Nephron progenitor cell (in vitro differentiated cells): ENCODE measurements at regions not wholly inside any gene's neighbourhood (a gene's known extent, or its start where the extent isn't known, plus 50 kb on each side); places are given as distances from the start of the nearest gene placed in this dataset.

ENCODE experiments used
- DNase-seq: peaks from one replicate; pipeline ENCODE4 v3.0.0; 2021
- H3K27ac Mint-ChIP-seq: 2 replicates; pipeline ENCODE4 v1.8.0; 2021; ENCODE audit warnings: mild to moderate bottlenecking, moderate library complexity, mixed read lengths
- H3K27me3 Mint-ChIP-seq: 2 replicates; pipeline ENCODE4 v1.8.0; 2021; ENCODE audit warnings: mild to moderate bottlenecking, low read depth, mixed read lengths; ENCODE audit not compliant: poor library complexity
- H3K36me3 Mint-ChIP-seq: 2 replicates; pipeline ENCODE4 v1.8.0; 2021; ENCODE audit warnings: low read depth, mixed read lengths
- H3K4me1 Mint-ChIP-seq: 2 replicates; pipeline ENCODE4 v1.8.0; 2021; ENCODE audit warnings: mixed read lengths
- H3K4me3 Mint-ChIP-seq: 2 replicates; pipeline ENCODE4 v1.8.0; 2021; ENCODE audit warnings: mild to moderate bottlenecking, moderate library complexity, mixed read lengths
- H3K9me3 Mint-ChIP-seq: 2 replicates; pipeline ENCODE4 v1.8.0; 2021; ENCODE audit warnings: mild to moderate bottlenecking, moderate library complexity, mixed read lengths
- TF ChIP-seq, protein P1 (sequence below): fragments of 200-600 bp; sonication (generic); IDR thresholded peaks from 2 replicates; pipeline ENCODE4 v1.5.0; 2021; ENCODE audit warnings: antibody characterized with exemption

DNA sequence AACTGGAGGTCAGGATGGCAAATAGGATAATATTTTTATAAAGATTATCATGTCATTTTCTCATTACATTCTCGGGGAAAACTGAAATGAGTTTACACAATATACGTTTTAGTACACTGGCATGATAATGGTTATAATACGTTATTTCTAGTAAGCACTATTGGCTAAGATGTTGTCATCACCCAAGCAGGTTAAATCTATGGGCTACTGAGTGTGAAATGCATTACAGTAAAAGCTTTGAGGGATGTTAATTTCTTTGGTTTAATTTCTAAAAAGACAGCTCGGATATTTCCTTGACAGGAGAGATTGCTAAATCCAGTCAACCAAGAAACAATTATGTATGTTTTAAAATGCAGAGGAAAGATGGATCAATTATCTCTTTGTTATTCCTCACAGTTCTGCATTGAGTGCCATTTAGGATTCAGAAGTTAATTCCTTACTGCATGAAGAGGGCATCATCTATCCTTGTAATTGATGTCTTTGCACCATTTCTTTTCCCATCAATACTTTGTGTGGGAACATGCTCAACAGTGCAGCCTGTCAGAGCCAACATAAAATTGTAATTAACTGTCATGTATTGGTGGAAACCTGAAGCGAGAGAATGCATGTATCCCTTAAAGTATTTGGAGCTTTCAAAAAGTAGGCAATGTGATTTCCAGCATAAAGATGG is 222.4 kb upstream of the ZP4 start:
- DNase-seq, result no peak
- no peak overlapping the region for H3K27ac Mint-ChIP-seq
- no peaks in the 10 kb centered on the region for H3K36me3 Mint-ChIP-seq
- no peak overlapping the region for H3K4me3 Mint-ChIP-seq
- no peaks in the 10 kb centered on the region for H3K9me3 Mint-ChIP-seq
- peaks cover 7% of the 10 kb centered on the region for H3K27me3 Mint-ChIP-seq
- TF ChIP-seq, protein P1, sequence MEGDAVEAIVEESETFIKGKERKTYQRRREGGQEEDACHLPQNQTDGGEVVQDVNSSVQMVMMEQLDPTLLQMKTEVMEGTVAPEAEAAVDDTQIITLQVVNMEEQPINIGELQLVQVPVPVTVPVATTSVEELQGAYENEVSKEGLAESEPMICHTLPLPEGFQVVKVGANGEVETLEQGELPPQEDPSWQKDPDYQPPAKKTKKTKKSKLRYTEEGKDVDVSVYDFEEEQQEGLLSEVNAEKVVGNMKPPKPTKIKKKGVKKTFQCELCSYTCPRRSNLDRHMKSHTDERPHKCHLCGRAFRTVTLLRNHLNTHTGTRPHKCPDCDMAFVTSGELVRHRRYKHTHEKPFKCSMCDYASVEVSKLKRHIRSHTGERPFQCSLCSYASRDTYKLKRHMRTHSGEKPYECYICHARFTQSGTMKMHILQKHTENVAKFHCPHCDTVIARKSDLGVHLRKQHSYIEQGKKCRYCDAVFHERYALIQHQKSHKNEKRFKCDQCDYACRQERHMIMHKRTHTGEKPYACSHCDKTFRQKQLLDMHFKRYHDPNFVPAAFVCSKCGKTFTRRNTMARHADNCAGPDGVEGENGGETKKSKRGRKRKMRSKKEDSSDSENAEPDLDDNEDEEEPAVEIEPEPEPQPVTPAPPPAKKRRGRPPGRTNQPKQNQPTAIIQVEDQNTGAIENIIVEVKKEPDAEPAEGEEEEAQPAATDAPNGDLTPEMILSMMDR, result no peak
- no peaks in the 10 kb centered on the region for H3K4me1 Mint-ChIP-seq

DNA sequence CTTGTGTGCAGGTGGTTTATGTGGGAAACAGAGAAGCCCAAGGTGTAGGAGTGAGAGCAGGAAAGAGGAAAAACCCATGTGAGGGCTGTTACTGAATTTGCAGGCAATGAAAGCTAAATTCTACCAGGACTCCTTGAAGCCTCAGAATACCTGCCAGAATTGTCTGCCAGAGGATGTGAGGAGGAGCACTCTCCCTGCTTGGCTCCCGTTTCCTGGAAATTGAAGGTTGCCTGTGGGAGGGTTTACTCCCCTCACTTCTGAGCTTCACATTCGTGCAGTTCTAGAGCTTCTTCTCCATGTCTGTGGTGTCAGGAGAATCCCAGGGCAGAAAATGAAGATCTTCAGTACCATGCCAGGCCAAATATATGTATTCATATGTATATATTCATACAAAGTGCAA is 220.8 kb upstream of the ZP4 start:
- no peaks in the 10 kb centered on the region for H3K9me3 Mint-ChIP-seq
- TF ChIP-seq, protein P1, result no peak
- H3K36me3 Mint-ChIP-seq, result no peaks in the 10 kb centered on the region
- H3K27me3 Mint-ChIP-seq, result peaks cover 7% of the 10 kb centered on the region
- no peak overlapping the region for H3K27ac Mint-ChIP-seq
- H3K4me1 Mint-ChIP-seq, result no peaks in the 10 kb centered on the region
- H3K4me3 Mint-ChIP-seq, result no peak overlapping the region
- no peak for DNase-seq

DNA sequence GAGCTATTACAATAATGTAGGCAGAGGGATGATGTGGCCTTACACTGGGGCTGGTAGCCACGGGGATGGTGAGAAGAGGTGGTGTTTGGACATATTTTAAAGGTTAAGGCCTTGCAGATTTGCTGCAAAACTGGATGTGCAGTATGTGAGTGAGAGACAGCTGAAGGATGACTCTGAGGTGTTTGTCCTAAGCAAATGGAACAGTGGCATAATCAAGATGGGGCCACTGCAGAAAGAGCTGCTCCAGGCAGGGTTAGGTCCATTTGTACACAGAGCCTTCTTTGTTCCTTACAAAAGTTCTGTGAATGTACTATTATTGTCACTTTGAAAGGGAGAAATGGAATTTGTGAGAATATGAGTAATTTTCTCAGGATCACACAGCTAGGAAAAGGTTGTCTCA is 220.4 kb upstream of the ZP4 start:
- no peaks in the 10 kb centered on the region for H3K9me3 Mint-ChIP-seq
- H3K36me3 Mint-ChIP-seq, result no peaks in the 10 kb centered on the region
- TF ChIP-seq, protein P1, result no peak
- no peaks in the 10 kb centered on the region for H3K4me1 Mint-ChIP-seq
- H3K27me3 Mint-ChIP-seq, result peaks cover 7% of the 10 kb centered on the region
- no peak for DNase-seq
- H3K4me3 Mint-ChIP-seq, result no peak overlapping the region
- no peak overlapping the region for H3K27ac Mint-ChIP-seq

DNA sequence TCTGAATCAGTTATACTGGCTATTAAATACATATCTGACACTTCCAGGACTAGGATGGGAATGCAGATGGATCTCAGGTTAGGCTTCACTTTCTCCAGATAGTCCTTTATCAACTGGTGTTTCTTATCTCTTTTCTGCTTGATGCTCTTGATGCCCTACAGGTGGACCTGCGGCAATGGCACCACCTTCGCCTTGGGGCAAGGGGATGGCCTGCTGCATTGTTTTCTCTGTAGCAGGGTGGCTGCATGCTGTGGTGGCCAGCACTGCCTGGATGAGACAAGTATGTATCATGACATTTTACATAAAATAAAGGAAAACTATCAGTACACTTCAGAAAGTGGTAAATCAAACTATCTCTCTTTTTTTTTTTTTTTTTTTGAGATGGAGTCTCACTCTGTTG is 217.7 kb upstream of the ZP4 start:
- H3K27ac Mint-ChIP-seq, result no peak overlapping the region
- DNase-seq, result no peak
- no peaks in the 10 kb centered on the region for H3K36me3 Mint-ChIP-seq
- H3K4me3 Mint-ChIP-seq, result no peak overlapping the region
- TF ChIP-seq, protein P1, result no peak
- H3K4me1 Mint-ChIP-seq, result no peaks in the 10 kb centered on the region
- H3K27me3 Mint-ChIP-seq, result peaks cover 4% of the 10 kb centered on the region
- no peaks in the 10 kb centered on the region for H3K9me3 Mint-ChIP-seq

DNA sequence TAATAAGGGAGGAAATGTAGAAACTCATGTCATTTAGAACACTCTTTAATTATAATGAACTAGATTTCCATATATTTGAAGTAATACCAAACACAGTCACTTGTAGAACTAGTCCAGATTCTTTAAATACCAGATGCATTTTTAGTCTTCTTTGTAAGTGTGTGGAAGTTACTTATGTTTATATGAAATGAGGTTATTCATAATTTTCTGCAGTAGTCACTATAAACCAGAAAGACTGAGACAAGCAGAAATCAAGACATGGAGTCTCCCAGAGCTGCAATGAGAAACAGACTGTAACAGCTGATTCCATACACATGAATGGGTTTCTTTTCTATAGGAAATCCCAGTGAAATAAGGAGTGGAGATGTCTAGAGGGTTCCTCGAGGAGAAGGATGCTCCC is 216.6 kb upstream of the ZP4 start:
- Mint-ChIP-seq H3K9me3 (no peaks in the 10 kb centered on the region), H3K4me3 (no peak overlapping the region), H3K27me3 (peaks cover 4% of the 10 kb centered on the region), H3K4me1 (no peaks in the 10 kb centered on the region), H3K27ac (no peak overlapping the region), H3K36me3 (no peaks in the 10 kb centered on the region)
- no peak for DNase-seq
- TF ChIP-seq, protein P1, result no peak

DNA sequence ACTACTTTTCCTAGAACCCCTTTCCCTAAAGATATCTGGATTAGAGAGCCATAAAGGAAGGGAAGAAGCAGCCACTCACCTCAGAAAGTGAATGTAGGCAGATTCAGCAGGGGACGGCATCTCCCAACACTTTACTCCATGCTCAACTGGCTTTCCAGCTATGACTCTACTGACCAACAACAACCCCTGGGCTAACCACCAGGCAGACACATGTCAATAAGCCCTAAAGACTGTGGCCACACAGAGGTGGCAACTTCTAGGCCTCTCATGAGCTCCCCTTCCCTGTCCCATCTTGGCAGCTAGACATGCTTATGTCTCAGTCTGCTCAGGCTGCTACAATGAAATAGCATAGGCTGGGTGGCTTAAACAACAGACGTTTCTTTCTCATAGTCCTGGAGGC is 214.0 kb upstream of the ZP4 start:
- H3K27ac Mint-ChIP-seq, result no peak overlapping the region
- no peaks in the 10 kb centered on the region for H3K4me1 Mint-ChIP-seq
- TF ChIP-seq, protein P1, result no peak
- peaks cover 3% of the 10 kb centered on the region for H3K27me3 Mint-ChIP-seq
- DNase-seq, result no peak
- H3K36me3 Mint-ChIP-seq, result no peaks in the 10 kb centered on the region
- no peak overlapping the region for H3K4me3 Mint-ChIP-seq
- no peaks in the 10 kb centered on the region for H3K9me3 Mint-ChIP-seq
